ENCODE measurements at regions not wholly inside any gene's neighbourhood (a gene's known extent, or its start where the extent isn't known, plus 50 kb on each side); places are given as distances from the start of the nearest gene placed in this dataset.

DNA sequence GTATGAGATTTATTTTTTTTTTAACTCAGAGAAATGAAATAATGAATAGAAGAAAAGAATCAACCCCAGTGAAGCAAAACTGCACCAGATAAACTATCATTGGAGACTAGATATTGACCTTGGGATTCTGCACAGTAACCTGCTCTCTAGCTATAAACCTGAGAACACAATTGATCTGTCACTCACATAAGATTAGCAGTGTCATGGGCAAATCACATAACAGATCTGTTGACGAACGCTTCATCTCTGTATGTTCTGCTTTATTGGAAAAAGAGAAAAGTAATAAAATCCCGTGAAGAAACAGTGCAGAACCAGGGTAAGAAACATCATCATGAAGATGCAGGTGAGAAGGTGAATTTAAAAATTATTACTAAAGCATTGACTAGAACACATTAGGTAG is 52.8 kb upstream of the RGS17 start:
- H3K56ac ChIP-seq (ENCODE audit: extremely low read depth, insufficient read depth, low read length) = no peak overlapping the region
- H3K36me3 ChIP-seq (ENCODE audit: control insufficient read depth, insufficient read depth, low read length) = no peaks in the 10 kb centered on the region
- no peak overlapping the region for H4K91ac ChIP-seq (ENCODE audit: insufficient read depth, low read depth, low read length)
- no peak overlapping the region for H2AFZ ChIP-seq (replicated peaks; ENCODE audit: low read length, poor library complexity)
- H2BK5ac ChIP-seq (ENCODE audit: low read depth, low read length, poor library complexity, severe bottlenecking) = no peak overlapping the region
- BruUV-seq (replicated peaks) = no TSS peak
- H3K4me3 ChIP-seq (ENCODE audit: insufficient read depth, low read depth, low read length) = no peak overlapping the region
- TF ChIP-seq, protein P1, sequence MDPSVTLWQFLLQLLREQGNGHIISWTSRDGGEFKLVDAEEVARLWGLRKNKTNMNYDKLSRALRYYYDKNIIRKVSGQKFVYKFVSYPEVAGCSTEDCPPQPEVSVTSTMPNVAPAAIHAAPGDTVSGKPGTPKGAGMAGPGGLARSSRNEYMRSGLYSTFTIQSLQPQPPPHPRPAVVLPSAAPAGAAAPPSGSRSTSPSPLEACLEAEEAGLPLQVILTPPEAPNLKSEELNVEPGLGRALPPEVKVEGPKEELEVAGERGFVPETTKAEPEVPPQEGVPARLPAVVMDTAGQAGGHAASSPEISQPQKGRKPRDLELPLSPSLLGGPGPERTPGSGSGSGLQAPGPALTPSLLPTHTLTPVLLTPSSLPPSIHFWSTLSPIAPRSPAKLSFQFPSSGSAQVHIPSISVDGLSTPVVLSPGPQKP (IDR thresholded peaks at IDR 0.05; ENCODE audit: borderline replicate concordance, low read depth, low read length) = no peak
- TF ChIP-seq MXI1 (IDR thresholded peaks at IDR 0.05; ENCODE audit: borderline replicate concordance, low read depth, low read length) = no peak
- no peak for TF ChIP-seq BHLHE40 (IDR thresholded peaks at IDR 0.05; ENCODE audit: low read depth, low read length)
- TF ChIP-seq RFX5 (IDR thresholded peaks at IDR 0.05; ENCODE audit: low read depth, low read length) = no peak
- no peak for TF ChIP-seq MAZ (IDR thresholded peaks at IDR 0.05; ENCODE audit: borderline replicate concordance, low read depth, low read length)
- TF ChIP-seq FOS (IDR thresholded peaks at IDR 0.05; ENCODE audit: low read depth, low read length) = no peak
- TF ChIP-seq SMC3 (IDR thresholded peaks at IDR 0.05; ENCODE audit: low read depth, low read length) = no peak
- TF ChIP-seq, protein P2, sequence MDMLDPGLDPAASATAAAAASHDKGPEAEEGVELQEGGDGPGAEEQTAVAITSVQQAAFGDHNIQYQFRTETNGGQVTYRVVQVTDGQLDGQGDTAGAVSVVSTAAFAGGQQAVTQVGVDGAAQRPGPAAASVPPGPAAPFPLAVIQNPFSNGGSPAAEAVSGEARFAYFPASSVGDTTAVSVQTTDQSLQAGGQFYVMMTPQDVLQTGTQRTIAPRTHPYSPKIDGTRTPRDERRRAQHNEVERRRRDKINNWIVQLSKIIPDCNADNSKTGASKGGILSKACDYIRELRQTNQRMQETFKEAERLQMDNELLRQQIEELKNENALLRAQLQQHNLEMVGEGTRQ (IDR thresholded peaks at IDR 0.05; ENCODE audit: low read depth, low read length) = no peak
- TF ChIP-seq, protein P3, sequence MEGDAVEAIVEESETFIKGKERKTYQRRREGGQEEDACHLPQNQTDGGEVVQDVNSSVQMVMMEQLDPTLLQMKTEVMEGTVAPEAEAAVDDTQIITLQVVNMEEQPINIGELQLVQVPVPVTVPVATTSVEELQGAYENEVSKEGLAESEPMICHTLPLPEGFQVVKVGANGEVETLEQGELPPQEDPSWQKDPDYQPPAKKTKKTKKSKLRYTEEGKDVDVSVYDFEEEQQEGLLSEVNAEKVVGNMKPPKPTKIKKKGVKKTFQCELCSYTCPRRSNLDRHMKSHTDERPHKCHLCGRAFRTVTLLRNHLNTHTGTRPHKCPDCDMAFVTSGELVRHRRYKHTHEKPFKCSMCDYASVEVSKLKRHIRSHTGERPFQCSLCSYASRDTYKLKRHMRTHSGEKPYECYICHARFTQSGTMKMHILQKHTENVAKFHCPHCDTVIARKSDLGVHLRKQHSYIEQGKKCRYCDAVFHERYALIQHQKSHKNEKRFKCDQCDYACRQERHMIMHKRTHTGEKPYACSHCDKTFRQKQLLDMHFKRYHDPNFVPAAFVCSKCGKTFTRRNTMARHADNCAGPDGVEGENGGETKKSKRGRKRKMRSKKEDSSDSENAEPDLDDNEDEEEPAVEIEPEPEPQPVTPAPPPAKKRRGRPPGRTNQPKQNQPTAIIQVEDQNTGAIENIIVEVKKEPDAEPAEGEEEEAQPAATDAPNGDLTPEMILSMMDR (conservative IDR thresholded peaks at IDR 0.05; ENCODE audit: low read depth, low read length) = no peak
- CTCF ChIA-PET = no interaction called here
- no peak overlapping the region for H4K8ac ChIP-seq (ENCODE audit: low read depth in 2 of 2, low read length in 2 of 2)
- H2BK120ac ChIP-seq (ENCODE audit: low read depth, low read length) = no peak overlapping the region
- no peak overlapping the region for H4K5ac ChIP-seq (ENCODE audit: low read depth, low read length)
- no peaks in the 10 kb centered on the region for H4K20me1 ChIP-seq (ENCODE audit: insufficient read depth, low read length)
- in situ Hi-C loops (cut with MboI; ENCODE audit: low sequenced_read_pairs) = no loop called here
- no peak overlapping the region for H2BK15ac ChIP-seq (ENCODE audit: low read depth, low read length)
- intact Hi-C loops (cut with micrococcal nuclease) = no loop called here
- no peak overlapping the region for H3K9ac ChIP-seq (ENCODE audit: low read depth, low read length)
- H3K9me3 ChIP-seq (ENCODE audit: control insufficient read depth, insufficient read depth, low read length) = no peaks in the 10 kb centered on the region
- WGBS, 2 experiments (ENCODE audit: extremely low coverage in 2 of 2, insufficient read length in 1 of 2) = no CpG with 5 or more reads among the region's 3 CpGs
- dilution Hi-C loops (cut with HindIII; ENCODE audit: low sequenced_read_pairs, unreplicated experiment) = no loop called here
- ATAC-seq (ENCODE audit: low read depth) (no peak), DNase-seq (no peak)
- POLR2A ChIA-PET (ENCODE audit: unreplicated experiment) = interaction anchor here (0.6 kb wide), 1 partner anchor 19 kb away, joined by 9 read pairs; no protein-coding TSS in a partner anchor
- H3K27me3 ChIP-seq (ENCODE audit: control insufficient read depth, insufficient read depth, low read length) = no peaks in the 10 kb centered on the region
- H3K18ac ChIP-seq (ENCODE audit: low read depth, low read length) = no peak overlapping the region
- no peak overlapping the region for H2BK20ac ChIP-seq (ENCODE audit: low read depth, low read length)
- no peak overlapping the region for H3K4ac ChIP-seq (ENCODE audit: low read depth, low read length)
- no peaks in the 10 kb centered on the region for H3K79me1 ChIP-seq (ENCODE audit: low read depth in 1 of 2, low read length in 2 of 2)
- no peak overlapping the region for H3K4me2 ChIP-seq (ENCODE audit: low read depth, low read length)
- H3K14ac ChIP-seq (replicated peaks; ENCODE audit: low read depth, low read length) = no peak overlapping the region
- H2AK5ac ChIP-seq (ENCODE audit: low read depth, low read length) = no peak overlapping the region
- no peak overlapping the region for H3K27ac ChIP-seq (ENCODE audit: insufficient read depth, low read length)
- no peak overlapping the region for H3K23ac ChIP-seq (ENCODE audit: low read depth, low read length)
- no peaks in the 10 kb centered on the region for H3K4me1 ChIP-seq (ENCODE audit: control insufficient read depth, insufficient read depth, low read length)
- no peaks in the 10 kb centered on the region for H3K9me1 ChIP-seq (ENCODE audit: insufficient read depth, low read length)
- H2AK9ac ChIP-seq (replicated peaks; ENCODE audit: low read depth, low read length, poor library complexity) = no peak overlapping the region
